ENCODE measurements at regions not wholly inside any gene's neighbourhood (a gene's known extent, or its start where the extent isn't known, plus 50 kb on each side); places are given as distances from the start of the nearest gene placed in this dataset.
"Not testable (repeated sequence)": the region's sequence is repeated elsewhere in the genome, so short reads cannot be mapped to it uniquely, and the experiment has no call there.

DNA sequence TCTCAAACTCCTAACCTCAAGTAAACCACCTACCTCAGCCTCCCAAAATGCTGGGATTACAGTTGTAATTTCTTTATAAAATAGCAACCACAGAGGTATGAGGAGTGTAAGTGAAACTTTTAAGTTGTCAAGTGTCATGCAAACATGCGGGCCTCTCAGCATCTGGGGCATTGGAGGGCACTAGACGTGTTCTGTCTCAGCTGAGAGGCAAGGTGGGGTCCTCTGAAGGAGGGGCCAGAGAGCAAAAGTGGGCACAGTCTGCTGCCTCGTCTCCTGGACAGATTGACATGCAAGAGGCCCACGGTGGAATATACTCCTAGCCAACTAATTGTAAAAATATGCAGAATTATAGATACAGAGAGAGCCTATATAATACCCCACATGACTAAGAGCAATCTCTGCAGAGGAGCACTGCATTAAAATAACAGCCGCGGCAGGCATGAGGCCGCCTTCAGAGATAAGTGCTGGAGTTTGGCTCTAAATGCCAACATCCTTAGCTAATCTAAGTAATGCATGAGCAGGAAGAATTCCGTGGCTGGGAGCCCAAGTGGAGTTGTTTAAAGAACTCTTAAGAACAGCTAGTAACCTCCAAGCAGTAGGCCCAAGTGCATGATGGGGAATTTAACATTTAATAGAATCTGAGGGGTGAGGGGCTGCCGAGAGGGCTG, 87.8 kb upstream of the RNU6-1 start:
- DNase-seq (ENCODE audit: low spot score) (no peak), ATAC-seq (ENCODE audit: low FRiP score) (peak; percentile 60)
- TF ChIP-seq, protein P1, sequence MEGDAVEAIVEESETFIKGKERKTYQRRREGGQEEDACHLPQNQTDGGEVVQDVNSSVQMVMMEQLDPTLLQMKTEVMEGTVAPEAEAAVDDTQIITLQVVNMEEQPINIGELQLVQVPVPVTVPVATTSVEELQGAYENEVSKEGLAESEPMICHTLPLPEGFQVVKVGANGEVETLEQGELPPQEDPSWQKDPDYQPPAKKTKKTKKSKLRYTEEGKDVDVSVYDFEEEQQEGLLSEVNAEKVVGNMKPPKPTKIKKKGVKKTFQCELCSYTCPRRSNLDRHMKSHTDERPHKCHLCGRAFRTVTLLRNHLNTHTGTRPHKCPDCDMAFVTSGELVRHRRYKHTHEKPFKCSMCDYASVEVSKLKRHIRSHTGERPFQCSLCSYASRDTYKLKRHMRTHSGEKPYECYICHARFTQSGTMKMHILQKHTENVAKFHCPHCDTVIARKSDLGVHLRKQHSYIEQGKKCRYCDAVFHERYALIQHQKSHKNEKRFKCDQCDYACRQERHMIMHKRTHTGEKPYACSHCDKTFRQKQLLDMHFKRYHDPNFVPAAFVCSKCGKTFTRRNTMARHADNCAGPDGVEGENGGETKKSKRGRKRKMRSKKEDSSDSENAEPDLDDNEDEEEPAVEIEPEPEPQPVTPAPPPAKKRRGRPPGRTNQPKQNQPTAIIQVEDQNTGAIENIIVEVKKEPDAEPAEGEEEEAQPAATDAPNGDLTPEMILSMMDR (IDR thresholded peaks at IDR 0.05) = no peak

DNA sequence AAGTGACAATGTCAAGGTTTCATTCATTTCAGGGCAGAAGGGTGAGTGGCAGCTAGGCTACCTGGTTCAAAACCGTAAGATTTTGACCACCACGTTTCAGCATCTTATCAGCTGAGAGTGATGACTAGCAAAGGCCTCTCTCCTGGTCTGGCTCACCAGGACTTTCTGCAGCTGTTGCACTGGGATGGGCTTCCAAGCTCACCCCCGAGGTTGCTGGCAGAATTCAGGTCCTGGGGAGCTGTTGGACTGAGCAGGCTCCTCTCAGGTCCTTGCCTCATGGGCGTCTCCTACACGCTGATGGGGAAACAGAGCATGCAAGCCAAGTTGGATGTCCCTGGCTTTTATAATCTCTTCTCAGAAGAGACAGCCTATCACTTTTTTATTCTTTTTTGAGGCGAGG, 88.8 kb upstream of the RNU6-1 start:
- ATAC-seq (ENCODE audit: low FRiP score) (no peak), DNase-seq (ENCODE audit: low spot score) (no peak)
- TF ChIP-seq, protein P1 (IDR thresholded peaks at IDR 0.05) = no peak

DNA sequence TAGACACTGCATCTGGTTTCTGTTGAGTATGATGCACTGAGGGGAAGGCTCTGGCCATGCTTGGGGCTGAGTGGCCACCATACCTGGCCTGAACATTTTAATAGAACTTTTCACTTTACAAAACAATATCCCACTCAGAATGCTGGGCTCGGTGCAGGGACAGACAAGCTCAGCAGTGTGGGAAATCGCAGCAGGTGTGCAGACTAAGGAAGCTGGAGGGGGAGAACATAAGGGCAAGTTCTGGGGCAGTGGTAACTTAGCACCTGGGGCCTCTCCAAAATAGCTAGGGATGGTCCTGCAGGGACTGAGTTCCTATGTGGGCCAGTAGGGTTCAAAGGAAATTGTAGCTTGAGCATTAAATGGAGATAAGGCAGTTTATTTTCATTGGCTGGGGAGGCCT, 90.9 kb upstream of the RNU6-1 start:
- no peak for ATAC-seq (ENCODE audit: low FRiP score)
- TF ChIP-seq, protein P1 (IDR thresholded peaks at IDR 0.05) = no peak
- DNase-seq (ENCODE audit: low spot score) = no peak

DNA sequence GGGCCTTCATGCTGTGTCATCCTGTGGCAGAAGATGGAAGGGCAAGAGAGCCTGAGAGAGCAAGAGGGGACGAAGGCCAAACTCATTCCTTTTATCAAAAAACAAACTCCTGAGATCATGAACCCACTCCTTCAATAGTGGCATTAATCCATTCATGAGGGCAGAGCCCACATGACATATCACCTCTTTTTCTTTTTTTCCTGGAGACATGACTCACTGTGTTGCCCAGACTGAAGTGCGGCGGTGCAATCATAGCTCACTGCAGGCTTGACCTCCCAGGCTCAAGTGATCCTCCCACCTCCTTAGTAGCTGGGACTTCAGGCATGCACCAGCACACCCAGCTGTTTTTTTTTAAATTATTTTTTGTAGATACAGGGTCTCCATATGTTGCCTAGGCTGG, 92.0 kb upstream of the RNU6-1 start:
- ATAC-seq (ENCODE audit: low FRiP score) (peak; percentile 66), DNase-seq (ENCODE audit: low spot score) (no peak)
- TF ChIP-seq, protein P1 (IDR thresholded peaks at IDR 0.05) = no peak

GRCh38 chr15:67934126-67934525, 94.3 kb upstream of the RNU6-1 start:
- DNase-seq (ENCODE audit: low spot score); ATAC-seq (ENCODE audit: low FRiP score): not testable (repeated sequence)

DNA sequence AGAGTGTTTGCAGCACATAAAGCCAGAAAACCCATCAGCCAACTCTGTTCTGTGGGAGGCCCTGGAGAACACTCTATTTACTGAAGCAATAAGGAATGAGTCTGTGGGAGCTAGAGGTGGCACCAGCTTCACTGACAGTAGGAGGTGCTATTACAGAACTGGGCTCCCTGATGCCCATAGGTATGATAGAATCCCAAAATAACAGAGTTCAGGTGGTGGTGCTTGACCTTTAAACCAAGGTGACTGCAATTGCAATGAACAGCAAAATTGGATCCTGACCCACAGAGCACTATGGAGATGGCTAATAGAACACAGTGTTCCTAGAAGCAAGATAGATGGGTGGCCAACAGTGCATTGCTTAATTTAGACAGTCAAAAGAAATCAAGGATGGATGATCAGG, 95.4 kb upstream of the RNU6-1 start:
- no peak for ATAC-seq (ENCODE audit: low FRiP score)

DNA sequence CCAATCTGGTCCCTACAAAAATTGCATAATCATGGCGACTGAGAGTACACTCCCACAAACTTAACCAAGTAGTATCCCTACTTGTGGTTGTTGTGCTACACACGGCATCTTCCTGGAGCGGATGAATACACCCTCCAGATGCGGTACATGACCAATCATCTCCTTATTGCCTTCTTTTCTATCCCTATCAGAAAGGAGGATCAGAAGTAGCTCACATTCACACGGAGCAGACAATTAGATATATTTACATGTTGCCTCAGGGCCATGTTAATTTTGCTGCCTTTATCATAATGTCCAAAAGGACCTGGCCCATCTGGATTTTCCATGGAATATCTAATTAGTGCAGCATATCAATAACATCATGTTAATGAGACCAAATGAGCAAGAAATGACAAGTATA, 96.4 kb upstream of the RNU6-1 start:
- ATAC-seq (ENCODE audit: low FRiP score) (no peak), DNase-seq (ENCODE audit: low spot score) (no peak)
- TF ChIP-seq, protein P1 (IDR thresholded peaks at IDR 0.05) = no peak

More for the DNA sequence above, 95.4 kb upstream of the RNU6-1 start:
- TF ChIP-seq, protein P1 (IDR thresholded peaks at IDR 0.05) = no peak
- no peak for DNase-seq (ENCODE audit: low spot score)

Data from omental fat pad (tissue), 3 donors.